Upper lobe of right lung (tissue), 1 donor: ENCODE measurements at regions not wholly inside any gene's neighbourhood (a gene's known extent, or its start where the extent isn't known, plus 50 kb on each side); places are given as distances from the start of the nearest gene placed in this dataset.

Experiments
- ATAC-seq: fragments of 200-7000 bp; cut with Tn5 transposase; one replicate; pipeline ENCODE4 v1.9.1; 2020; ENCODE audit warnings: mild to moderate bottlenecking, moderate library complexity
- DNase-seq: peaks from one replicate; pipeline ENCODE4 v3.0.0-alpha.2; 2020
- H3K27ac ChIP-seq: fragments of 200-600 bp; one replicate; pipeline ENCODE4 v1.8.0; 2022
- H3K27me3 ChIP-seq: fragments of 200-600 bp; one replicate; pipeline ENCODE4 v1.8.0; 2022; ENCODE audit warnings: mild to moderate bottlenecking
- H3K36me3 ChIP-seq: fragments of 200-600 bp; one replicate; pipeline ENCODE4 v1.8.0; 2022
- H3K4me1 ChIP-seq: fragments of 200-600 bp; one replicate; pipeline ENCODE4 v1.8.0; 2022
- H3K4me3 ChIP-seq: fragments of 200-600 bp; one replicate; pipeline ENCODE4 v1.8.0; 2022; ENCODE audit warnings: mild to moderate bottlenecking
- H3K9me3 ChIP-seq: fragments of 200-600 bp; one replicate; pipeline ENCODE4 v1.8.0; 2022
- CTCF ChIP-seq: fragments of 200-600 bp; IDR thresholded peaks from one replicate; pipeline ENCODE4 v1.8.0; 2022; ENCODE audit warnings: antibody characterized with exemption
- intact Hi-C: fragments of 100-400 bp; cut with DNase I; formaldehyde crosslinking; loops from one replicate; pipeline ENCODE4 v1.11.0; 2022
- donor health status: DM: no; HTN: yes; CAD: no; lungs with severe emphysema.

- ATAC-seq (no peak), DNase-seq (no peak)
- no peaks in the 10 kb centered on the region for H3K27me3 ChIP-seq
- intact Hi-C loops: no loop called here
- TF ChIP-seq CTCF: no peak
- no peaks in the 10 kb centered on the region for H3K9me3 ChIP-seq
- no peak overlapping the region for H3K27ac ChIP-seq
- H3K4me1 ChIP-seq: no peaks in the 10 kb centered on the region
- H3K36me3 ChIP-seq: no peaks in the 10 kb centered on the region
- no peak overlapping the region for H3K4me3 ChIP-seq
Measured at GRCh38 chr1:70888722-70889121, 158.9 kb downstream of the PTGER3 start.

- Histone ChIP-seq H3K4me1 (no peaks in the 10 kb centered on the region), H3K4me3 (no peak overlapping the region), H3K27me3 (no peaks in the 10 kb centered on the region), H3K9me3 (no peaks in the 10 kb centered on the region), H3K36me3 (no peaks in the 10 kb centered on the region), H3K27ac (no peak overlapping the region)
- ATAC-seq (no peak), DNase-seq (no peak)
- intact Hi-C loops: no loop called here
- TF ChIP-seq CTCF: no peak
Measured at GRCh38 chr1:70890408-70890807, 157.2 kb downstream of the PTGER3 start.

- intact Hi-C loops: no loop called here
- Histone ChIP-seq H3K4me1 (no peaks in the 10 kb centered on the region), H3K36me3 (no peaks in the 10 kb centered on the region), H3K27me3 (no peaks in the 10 kb centered on the region), H3K27ac (no peak overlapping the region), H3K9me3 (no peaks in the 10 kb centered on the region), H3K4me3 (no peak overlapping the region)
- DNase-seq: no peak
- no peak for TF ChIP-seq CTCF
- ATAC-seq: no peak
Measured at GRCh38 chr1:70891051-70891843, 156.4 kb downstream of the PTGER3 start.

GRCh38 chr1:70892140-70892539, 155.5 kb downstream of the PTGER3 start:
- Histone ChIP-seq H3K27me3 (no peaks in the 10 kb centered on the region), H3K4me3 (no peak overlapping the region), H3K9me3 (no peaks in the 10 kb centered on the region), H3K27ac (no peak overlapping the region), H3K36me3 (no peaks in the 10 kb centered on the region), H3K4me1 (no peaks in the 10 kb centered on the region)
- TF ChIP-seq CTCF: no peak
- no peak for ATAC-seq
- DNase-seq: no peak
- intact Hi-C loops: no loop called here

- no peaks in the 10 kb centered on the region for H3K36me3 ChIP-seq
- intact Hi-C loops: no loop called here
- TF ChIP-seq CTCF: no peak
- ATAC-seq: no peak
- no peak for DNase-seq
- H3K9me3 ChIP-seq: no peaks in the 10 kb centered on the region
- no peak overlapping the region for H3K27ac ChIP-seq
- no peak overlapping the region for H3K4me3 ChIP-seq
- no peaks in the 10 kb centered on the region for H3K27me3 ChIP-seq
- no peaks in the 10 kb centered on the region for H3K4me1 ChIP-seq
Measured at GRCh38 chr1:70892930-70893329, 154.7 kb downstream of the PTGER3 start.

- Histone ChIP-seq H3K36me3 (no peaks in the 10 kb centered on the region), H3K4me1 (no peaks in the 10 kb centered on the region), H3K9me3 (no peaks in the 10 kb centered on the region), H3K27me3 (no peaks in the 10 kb centered on the region), H3K4me3 (no peak overlapping the region), H3K27ac (no peak overlapping the region)
- no peak for TF ChIP-seq CTCF
- ATAC-seq: no peak
- intact Hi-C loops: no loop called here
- DNase-seq: no peak
Measured at GRCh38 chr1:70893381-70893780, 154.2 kb downstream of the PTGER3 start.
